Activated T-cell treated with anti-CD3 and anti-CD28 coated beads for 48 hours (primary cell): ENCODE measurements at regions not wholly inside any gene's neighbourhood (a gene's known extent, or its start where the extent isn't known, plus 50 kb on each side); places are given as distances from the start of the nearest gene placed in this dataset.

Experiments used
- DNase-seq: peaks from one replicate; pipeline ENCODE4 v3.0.0-alpha.2; 2020; ENCODE audit warnings: low read depth

DNA sequence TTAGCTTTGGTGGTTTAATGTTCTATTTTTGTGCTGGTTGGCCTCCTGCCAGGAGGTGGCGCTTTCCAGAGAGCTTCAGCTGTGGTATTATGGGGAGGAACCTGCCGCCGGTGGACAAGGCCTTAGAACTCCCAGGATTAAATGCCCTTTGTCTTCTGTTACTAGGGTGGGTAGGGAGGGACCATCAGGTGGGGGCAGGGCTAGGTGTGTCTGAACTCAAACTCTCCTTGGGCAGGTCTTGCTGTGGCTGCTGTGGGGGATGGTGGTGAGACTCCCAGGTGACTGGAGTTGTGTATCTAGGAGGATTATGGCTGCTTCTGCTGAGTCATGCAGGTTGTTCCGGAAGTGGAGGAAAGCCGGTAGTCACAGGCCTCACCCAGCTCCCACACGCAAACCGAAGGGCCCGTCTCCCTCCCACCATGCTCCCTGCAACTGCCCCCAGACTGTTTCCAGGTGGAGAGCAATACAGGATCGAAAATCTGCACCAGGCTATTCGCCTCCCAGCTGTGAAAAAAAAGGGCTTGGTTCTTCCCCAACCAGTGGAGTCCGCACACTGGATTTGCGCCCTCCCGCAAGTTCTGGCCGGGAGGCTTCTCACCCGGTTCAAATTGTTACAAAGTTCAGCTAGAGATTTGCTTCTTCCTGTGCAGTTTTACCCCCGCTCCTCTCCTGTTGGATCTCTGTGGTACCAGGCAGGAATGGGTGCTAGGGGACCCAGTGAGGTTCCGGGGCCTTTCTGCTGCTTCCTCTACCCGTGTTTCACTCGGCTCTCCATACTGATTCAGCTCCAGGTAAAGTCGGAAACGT lies 220.5 kb downstream of the CENPF start:
- DNase-seq = no peak

DNA sequence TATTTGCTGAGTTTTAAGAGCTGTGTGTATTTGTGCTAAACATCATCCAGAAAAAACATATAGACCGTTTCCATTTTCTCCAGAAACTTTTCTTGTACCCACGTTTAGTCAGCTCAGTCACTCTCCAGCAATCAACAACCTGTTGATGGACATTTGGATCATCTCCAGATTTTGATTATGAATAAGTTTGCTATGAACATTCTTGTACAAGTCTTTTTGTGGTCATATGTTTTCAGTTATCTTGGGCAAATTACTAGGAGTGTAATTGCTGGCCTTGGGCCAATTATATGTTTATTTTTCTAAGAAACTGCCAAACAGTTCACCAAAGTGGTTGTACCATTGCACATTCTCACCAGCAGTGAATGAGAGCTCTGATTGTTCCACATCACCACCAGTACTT lies 221.8 kb downstream of the CENPF start:
- DNase-seq = no peak

DNA sequence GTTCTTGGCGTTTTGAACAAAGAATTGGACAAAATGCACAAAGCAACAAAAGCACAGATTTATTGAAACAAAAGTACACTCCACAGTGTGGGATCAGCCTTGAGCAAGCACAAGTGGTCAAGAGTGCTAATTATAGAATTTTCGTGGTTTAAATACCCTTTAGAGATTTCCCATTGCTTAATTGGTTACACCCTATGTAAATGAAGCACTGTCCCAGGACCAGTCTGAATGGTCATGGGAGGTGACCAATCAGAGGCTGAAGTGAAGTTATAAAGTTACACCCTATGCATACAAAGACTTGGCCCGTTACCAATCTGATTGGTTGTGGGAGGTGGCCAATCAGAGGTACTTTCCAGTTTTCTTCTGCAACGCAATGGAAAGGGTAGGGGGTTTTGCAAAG lies 223.6 kb downstream of the CENPF start:
- no peak for DNase-seq

DNA sequence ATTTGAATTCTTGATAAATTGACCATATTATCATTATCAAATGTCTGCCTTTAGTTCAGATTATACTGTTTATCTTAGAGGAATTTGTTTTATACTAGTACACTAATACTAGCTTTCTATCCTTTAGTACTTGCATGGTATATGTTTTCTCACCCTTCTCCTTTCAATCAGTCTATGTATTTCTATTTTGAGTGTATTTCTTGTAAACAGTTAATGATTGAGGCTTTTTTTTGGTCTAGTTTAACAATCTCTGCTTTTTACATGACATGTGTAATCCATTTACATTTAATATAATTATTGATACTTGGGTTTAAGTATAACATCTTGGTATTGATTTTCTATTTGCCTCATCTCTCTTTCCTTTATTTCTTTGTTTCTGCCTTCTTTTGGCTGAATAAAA lies 224.9 kb downstream of the CENPF start:
- DNase-seq = no peak

DNA sequence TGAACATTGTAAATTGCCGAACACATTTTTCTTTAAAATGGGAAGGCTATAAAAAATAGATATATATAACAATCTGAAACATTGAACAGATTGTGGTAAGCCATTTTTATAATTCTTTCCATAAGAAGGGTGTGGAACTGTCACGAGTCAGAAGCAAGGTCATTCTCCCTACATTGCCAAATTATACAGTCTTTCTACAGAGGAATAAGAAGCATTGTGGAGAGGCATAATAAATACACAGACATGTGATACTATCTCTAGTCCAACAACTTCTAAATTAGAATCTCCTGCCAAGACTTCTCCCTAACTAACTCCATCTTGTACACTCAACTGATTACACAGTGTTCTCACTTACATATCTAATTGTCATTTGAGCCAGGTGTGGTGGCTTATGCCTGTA lies 227.9 kb downstream of the CENPF start:
- DNase-seq = no peak

DNA sequence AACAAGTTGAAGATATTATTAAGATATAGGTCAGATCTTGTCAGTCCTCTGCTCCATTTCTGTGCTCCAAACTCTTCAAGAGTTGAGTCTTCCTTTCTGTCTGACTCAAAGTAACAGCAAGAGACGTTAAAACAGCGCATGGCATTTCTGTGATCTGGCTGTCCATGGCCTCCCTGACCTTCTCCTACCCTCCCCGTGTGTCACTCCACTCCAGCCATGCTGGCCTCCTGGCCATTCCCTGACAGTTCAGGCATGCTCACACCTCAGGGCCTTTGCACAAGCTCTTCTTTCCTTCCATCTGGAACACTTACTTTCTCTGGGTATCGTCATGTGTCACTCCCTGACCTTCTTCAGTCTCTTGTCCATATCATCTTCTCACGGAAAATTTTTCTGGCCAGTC lies 229.0 kb downstream of the CENPF start:
- DNase-seq = no peak

DNA sequence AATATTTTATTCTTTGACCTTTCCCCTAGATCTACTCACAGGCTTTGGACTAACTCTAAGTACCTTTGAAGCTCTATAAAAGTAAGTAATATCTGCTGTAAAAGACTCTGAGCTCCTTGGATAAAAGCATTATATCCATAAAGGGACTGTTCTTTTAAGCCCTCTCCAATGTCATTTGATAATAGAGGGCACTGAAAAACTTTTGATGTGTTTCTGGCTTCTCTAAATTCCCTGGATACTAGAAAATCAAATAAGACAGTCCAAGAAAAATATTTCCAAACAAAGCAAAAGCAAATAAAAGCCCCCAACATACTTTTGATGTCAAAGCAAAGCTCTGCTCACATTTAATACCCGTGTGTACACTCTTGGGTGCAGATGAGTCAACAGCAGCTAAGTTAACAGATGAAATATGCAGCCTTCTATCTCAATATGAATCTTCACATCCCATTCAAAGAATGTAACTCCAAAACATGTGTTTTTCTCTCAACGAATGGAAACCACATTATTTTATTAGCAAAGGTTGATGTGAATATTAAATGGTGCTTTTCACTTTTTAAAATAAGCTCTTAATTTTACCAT lies 230.3 kb downstream of the CENPF start:
- DNase-seq = no peak

DNA sequence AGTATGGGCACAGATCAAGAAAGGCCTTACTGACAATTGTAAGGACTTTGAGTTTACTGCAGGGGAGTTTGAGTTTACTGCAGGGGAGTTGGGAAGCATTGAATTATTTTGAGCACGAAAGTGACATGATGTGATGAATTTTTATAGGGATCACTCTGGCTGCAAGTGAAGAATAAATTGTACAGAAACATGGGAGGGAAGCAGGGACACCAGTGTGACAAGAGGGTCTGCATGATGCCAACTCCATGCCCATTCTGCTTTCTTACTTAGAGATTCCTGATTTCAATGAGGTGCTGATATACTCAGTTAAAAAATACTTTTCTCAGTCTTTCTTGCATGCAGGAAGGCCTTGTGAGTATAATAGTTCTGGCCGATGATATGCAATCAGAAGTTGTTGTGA lies 234.4 kb downstream of the CENPF start:
- DNase-seq = no peak

DNA sequence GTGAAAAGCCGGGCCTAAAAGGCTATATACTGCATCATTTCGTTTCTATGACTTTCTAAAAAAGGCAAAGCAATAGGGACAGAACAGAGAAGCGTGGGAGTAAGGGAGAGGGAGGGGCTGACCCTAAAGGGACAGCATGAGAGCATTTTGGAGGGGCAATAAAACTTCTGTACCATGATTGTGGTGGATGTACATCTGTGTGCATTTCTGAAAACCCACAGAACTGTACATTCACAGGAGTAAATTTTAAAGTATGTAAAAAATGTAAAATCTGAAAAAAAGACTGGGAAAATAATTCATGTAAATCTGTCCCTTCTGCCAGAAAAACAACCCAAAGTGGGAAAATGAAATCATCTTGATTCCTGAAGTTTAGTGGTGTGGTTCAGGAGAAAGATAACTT lies 235.4 kb downstream of the CENPF start:
- DNase-seq = no peak

DNA sequence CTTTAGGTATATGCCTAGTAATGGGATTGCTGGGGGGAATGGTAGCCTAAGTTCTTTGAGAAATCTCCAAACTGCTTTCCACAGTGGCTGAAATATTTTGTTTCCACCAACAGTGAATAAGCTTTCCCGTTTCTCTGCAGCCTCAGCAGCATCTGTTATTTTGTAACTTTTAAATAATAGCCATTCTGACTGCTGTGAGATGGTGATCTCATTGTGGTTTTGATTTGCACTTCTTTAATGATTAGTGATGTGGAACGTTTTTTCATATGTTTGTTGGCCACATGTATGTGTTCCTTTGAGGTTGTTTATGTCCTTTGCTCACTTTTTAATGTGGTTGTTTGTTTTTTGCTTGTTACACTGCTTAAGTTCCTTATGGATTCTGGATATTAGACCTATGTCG lies 237.4 kb downstream of the CENPF start:
- DNase-seq = no peak

DNA sequence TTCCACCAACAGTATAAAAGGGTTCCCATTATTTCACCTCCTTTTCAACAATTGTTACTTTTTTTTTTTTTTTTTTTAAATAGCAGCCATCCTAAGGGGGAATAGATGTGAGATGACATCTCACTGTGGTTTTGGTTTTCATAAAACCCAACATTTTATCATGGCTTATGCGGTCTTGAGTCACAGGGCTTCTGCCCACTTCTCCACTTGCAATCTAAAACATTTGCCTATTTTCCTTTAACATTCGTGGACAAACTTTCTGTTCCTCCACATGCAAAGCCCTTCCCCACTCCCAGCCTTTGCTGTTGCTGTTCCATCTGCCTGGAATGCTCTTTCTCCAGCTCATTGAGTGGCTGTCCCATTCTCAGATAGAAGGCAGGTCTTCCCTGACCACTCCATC lies 239.7 kb upstream of the KCNK2 start:
- DNase-seq = no peak

DNA sequence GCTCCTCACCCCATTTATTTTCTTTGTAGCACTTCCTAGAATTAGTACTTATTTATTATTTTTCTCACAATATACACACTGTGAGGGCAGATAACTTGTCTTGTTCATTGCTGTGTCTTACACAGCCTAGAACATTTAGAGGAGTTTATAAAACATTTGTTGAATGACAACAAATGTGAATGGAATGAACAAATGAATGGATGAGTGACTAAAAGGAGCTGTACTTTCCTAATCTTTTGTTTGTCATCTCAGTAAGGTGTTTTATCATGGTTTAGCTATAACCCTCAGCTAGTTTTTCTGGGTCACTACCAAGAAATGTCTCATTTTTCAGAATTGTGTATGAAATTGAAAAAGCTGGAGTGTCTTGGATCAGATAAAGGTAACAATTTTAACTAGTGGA lies 239.3 kb upstream of the KCNK2 start:
- DNase-seq = no peak

DNA sequence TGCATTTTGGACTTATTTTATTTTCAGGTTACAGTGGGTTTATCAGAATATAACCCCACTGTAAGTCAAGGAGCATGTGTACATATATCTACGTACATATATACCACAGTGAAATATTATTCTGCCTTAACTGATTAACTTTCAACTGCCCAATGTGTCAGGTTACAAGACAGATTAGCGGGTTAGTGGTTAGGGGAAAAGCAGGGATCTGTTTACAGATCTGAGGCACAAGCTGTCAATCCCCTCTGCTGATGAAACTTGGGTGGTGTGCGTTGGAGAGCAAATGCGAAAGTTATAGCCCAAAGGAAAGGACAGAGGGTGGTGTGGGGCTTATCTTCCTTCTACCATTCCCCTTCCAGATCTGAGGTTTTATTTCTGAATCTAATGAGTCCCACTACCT lies 238.2 kb upstream of the KCNK2 start:
- DNase-seq = no peak

DNA sequence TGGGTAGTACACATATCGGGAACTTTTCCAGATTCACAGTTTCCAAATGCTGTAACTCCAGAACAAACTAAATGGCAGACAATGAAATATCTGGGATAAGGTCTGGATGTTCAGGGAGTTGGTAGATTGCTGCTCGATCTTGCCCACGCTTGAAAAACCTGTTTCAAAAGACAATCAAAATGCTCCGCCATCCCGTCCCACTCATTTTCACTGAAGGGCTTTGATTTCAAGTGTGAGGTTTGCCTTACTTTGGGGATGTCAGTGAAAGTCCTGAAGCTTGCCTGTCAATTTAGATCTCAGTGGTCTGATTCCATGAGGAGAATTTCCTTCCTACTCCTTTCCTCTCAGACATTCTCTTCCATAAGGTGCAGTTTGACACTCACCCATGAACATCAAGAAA lies 236.3 kb upstream of the KCNK2 start:
- DNase-seq = no peak

DNA sequence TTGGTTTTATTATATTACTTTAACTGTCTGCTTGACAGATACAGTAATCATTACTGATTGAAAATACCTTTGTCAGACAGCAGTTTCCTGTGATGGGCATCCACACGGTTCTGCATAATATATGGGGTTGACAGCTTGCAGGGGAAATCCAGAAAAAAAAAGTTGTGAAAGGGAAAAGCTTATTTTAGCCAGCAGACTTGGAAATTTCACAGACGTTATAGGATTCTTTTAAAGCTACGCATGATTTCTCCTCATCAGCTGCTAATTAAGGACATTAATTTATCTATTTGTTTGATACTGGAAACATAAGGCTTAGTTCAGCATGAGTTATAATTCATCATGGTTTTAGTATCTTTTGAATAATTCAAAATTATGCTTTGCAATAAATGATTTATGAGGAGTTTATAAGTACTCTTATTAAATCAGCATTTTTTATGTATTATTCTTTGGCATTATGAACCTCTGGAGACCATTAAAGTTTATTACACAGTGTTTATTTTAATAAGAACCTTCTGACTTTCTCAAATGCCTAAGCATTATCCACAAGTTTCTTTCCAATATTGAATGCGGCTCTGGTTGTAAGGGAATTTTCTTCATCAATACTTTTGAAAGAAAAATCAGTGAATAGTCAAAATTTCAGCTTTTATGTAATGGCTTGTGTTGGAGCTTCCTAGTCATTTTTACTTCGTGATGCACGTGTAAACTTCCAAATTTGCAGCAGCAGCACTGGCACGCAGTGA lies 235.3 kb upstream of the KCNK2 start:
- DNase-seq = no peak

DNA sequence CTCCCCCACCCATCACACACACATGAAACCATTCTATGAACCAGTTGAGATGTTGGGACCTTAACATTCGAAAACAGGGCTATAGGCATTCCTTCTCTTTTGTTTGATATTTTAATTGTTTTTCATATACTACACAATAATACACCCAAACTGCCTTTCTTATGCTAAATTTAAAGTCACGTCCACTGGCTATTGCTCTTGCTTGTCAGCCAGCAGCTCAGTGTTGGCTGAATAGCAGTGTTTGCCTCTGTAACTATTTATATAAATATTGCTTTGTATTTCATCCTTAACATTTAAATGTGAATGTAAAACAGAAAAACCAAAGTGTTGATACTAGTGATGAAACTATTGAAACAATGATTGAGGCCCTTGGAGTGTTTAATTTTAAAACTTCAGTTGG lies 234.4 kb upstream of the KCNK2 start:
- DNase-seq = no peak

DNA sequence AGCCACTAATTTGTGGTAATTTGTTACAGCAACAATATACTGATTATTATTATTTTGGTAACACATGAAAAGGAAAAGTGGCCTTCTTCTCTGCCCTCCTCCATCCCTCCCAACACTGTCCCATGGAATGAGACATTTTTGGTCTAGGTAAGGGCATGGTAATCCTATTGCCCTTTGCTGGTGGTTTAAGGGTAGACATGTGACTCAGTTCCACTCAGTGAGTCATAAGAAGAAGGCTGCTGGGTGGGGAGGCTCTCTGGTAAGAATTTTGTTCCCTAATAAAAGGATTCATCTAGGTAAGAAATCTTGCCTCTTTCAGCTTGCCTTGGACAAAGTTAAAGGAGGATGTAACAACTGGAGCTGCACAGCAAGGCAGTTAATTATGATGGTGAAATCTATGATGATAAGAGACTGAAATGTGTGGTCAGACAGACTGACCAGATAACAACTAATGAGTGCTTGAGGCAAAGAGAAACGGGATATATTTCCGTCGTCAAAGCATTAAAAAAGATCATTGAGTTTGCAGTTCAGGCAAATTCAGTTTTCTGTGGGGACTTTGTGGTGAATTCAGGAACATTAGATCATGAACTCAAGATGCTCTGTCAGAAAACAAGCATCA lies 232.0 kb upstream of the KCNK2 start:
- DNase-seq = no peak

DNA sequence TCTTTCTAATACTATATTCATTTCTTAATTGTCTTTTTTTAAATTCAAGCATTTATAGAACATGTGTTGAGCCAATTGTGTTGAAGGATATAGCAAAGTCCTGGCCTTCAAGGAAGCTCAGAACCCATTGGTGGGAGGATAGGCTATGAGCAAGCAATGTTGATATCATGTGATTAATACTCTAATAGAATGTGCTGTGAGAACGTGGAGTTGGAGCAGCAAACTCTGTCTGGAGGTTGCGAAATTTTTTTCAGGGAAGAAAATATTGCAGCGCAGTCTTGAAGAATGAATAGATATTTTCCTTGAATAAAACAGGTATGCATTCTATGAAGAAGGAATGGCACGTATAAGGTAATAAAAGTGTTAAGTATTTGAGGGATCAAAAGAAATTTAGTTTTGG lies 229.2 kb upstream of the KCNK2 start:
- no peak for DNase-seq

DNA sequence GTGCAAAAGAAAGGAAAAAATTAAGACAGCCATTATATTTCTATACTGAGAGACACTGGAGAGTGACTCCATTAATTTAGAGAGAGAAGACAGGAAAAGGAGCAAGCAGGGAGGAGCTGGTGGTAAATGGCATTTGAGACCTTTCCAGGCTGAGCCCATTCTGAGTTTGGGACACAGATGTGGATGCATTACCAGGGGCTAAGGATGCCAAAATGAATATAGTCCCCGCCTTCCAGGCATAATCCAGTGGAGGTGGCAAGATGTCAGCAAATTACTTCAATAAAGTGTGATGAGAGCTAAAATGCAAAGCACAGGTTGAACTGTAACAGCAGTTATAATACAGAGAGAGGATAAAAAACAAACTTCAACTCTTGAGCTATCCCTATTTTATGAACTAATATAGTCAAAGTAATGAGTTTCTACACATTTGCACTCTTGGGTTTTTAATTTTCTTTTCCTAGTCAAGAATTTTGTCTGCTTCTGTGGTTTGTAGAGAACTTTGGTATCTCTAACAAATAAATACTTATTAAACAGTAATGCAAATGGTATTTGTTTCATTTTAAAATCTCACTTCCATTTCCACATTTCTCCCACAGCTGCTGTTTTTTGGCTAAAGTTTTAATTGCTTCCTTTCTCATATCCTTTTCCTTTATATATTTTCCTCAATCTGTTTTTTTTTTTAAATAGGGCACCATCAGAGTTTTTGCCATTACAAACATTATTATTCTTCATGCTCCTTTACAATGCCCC lies 228.2 kb upstream of the KCNK2 start:
- DNase-seq = no peak

DNA sequence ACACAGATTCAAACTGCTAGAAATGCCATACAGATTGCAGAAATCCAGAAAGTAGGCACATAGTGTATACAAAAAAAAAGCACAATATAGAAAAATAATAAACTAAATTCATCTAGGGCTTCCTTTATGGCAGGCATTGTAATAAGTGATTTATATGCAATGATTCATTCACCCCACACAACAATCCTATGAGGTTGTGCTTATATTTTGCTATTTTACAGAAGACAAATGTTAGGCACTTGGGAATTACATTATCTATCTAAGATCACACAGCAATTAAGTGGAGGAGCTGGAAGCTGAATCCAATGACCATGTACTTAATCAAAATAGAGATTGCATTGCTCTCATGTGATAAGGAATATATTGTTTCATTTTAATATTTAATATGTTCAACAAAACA lies 225.7 kb upstream of the KCNK2 start:
- DNase-seq = no peak

DNA sequence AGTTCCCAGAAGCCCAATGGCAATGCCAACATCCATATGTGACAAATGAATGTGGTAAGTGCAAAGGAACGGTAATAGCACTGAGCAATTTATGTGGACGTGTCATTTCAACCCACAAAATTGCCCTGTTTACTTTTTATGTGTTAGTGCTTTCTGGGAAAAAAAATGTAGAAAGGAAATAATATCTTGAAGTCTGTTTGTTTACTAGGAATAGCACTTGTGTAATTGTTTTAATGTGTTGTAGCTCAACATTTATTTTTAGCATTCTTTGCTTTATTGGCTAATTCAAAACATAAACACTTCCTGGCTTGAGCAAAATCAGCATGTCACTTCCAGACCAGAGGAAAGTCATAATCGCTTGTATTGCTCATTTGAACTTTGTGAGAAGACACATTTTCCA lies 224.8 kb upstream of the KCNK2 start:
- DNase-seq = no peak

DNA sequence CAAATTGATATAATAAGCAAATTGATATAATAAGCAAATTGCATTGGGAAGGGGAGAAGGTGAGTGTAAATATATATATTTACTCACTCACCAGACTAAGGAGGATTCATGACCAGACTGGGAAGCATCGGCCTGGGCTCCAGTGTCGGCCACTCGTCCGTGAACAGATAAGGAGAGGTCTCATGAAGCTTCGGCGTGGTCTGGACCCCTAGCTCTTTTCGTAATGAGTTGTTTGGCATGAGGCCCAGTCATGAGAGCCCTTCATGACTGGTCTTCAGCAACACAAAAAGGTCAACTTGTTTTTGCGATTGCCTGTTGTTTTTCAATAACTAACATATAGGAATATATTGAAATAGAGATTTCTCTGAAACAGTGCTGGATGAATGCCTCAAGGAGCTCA lies 222.9 kb upstream of the KCNK2 start:
- no peak for DNase-seq
